Prostate gland (tissue), 2 donors: ENCODE measurements at regions not wholly inside any gene's neighbourhood (a gene's known extent, or its start where the extent isn't known, plus 50 kb on each side); places are given as distances from the start of the nearest gene placed in this dataset.

ENCODE experiments used
- DNase-seq: peaks from one replicate; pipeline ENCODE4 v3.0.0-alpha.2; 2019; ENCODE audit warnings: low spot score
- H3K27ac ChIP-seq, 2 donors: fragments of 200-600 bp; sonication (generic); 2 replicates each; pipeline ENCODE4 v1.5.1; 2017 to 2019
- H3K27me3 ChIP-seq: fragments of 200-600 bp; sonication (generic); replicated peaks from 2 replicates; pipeline ENCODE4 v1.5.1; 2019; ENCODE audit not compliant: insufficient read depth
- H3K36me3 ChIP-seq, 2 donors: fragments of 200-600 bp; sonication (generic); 1 replicate in 1 of 2; 2 replicates in 1 of 2; pipeline versions ENCODE4 v1.5.1 to v1.8.1; 2017 to 2019
- H3K4me1 ChIP-seq: fragments of 200-600 bp; sonication (generic); replicated peaks from 2 replicates; pipeline ENCODE4 v1.5.1; 2019
- H3K4me3 ChIP-seq, 2 donors: fragments of 200-600 bp; sonication (generic); 2 replicates each; pipeline ENCODE4 v1.5.1; 2017 to 2019
- H3K9me3 ChIP-seq: fragments of 200-600 bp; sonication (generic); 2 replicates; pipeline ENCODE4 v1.5.1; 2017
- CTCF ChIP-seq, 4 experiments: fragments of 200-600 bp in 2 of 4; fragments of 450-650 bp in 2 of 4; sonication (generic) in 2 of 4; IDR thresholded peaks; 1 replicate in 3 of 4; 2 replicates in 1 of 4; pipeline ENCODE4 v1.5.1; 2016 to 2019; ENCODE audit warnings: antibody characterized with exemption in 4 of 4, mild to moderate bottlenecking in 2 of 4, moderate library complexity in 2 of 4
- POLR2A ChIP-seq: fragments of 450-650 bp; IDR thresholded peaks from one replicate; pipeline ENCODE4 v1.6.1; 2016; ENCODE audit warnings: antibody characterized with exemption, mild to moderate bottlenecking
- POLR2AphosphoS5 ChIP-seq: sonication (generic); formaldehyde crosslinking; IDR thresholded peaks from one replicate; pipeline ENCODE4 v1.6.1; 2017; ENCODE audit warnings: antibody characterized with exemption
- WGBS: methylation state at CpG from one replicate; pipeline ENCODE4 v1.1.5; 2018; 5-methylcytosine and 5-hydroxymethylcytosine counted together
- intact Hi-C: fragments of 100-400 bp; cut with DNase I; formaldehyde crosslinking; loops from one replicate; pipeline ENCODE4 v1.14.2; 2022

DNA sequence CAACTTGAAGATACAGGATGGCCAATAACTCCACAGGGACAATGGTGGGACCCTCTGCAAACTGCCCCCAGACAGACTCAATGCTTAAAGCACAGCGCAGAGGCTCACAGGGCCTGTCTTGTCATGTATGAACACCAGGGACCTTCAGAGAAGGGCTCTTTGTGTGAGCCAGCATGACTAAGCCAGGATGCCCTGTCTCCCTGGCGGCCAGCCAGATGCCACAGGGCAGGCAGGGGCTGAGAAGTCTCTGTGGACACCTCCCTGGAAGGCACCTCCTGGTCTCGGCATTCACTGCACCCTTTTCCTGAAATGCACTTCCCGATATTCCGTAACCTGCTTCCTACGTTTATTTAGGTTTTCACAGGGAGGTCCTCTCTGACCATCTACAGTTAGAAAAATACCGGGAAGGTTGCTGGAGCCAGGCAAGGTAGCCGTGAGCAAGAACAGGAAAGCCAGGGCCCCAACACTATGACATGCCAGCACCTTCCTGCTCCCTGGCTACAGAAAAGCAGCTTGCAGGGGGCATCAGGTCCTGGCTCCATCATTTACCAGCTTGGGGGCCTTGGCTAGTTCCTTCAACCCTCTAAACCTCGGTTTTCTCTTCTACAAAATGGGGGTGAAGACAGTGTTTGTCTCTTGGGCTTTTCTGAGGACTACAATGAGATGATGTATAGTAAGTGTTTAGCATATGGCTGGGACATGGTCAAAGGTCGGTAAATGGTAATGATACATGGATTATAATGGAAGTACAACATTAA is 65.0 kb downstream of the PITPNM2 start:
- Histone ChIP-seq H3K4me3 (no peak overlapping the region), H3K27ac (no peak overlapping the region), H3K27me3 (no peaks in the 10 kb centered on the region), H3K4me1 (no peaks in the 10 kb centered on the region), H3K36me3 (no peaks in the 10 kb centered on the region), H3K9me3 (no peaks in the 10 kb centered on the region)
- no peak for DNase-seq
- intact Hi-C loops, result no loop called here
- 65% methylated on average over 10 of the region's 10 CpGs for WGBS
- TF ChIP-seq CTCF (IDR thresholded peaks at IDR 0.05) (no peak), POLR2A (no peak), POLR2AphosphoS5 (no peak)

- WGBS, result 89% methylated on average over 5 of the region's 5 CpGs
- no peak for DNase-seq
- no peaks in the 10 kb centered on the region for H3K27me3 ChIP-seq
- no peak overlapping the region for H3K4me3 ChIP-seq
- H3K4me1 ChIP-seq, result no peaks in the 10 kb centered on the region
- intact Hi-C loops, result no loop called here
- H3K36me3 ChIP-seq, result no peaks in the 10 kb centered on the region
- H3K9me3 ChIP-seq, result no peaks in the 10 kb centered on the region
- TF ChIP-seq POLR2AphosphoS5 (no peak), POLR2A (no peak), CTCF (IDR thresholded peaks at IDR 0.05) (no peak)
- no peak overlapping the region for H3K27ac ChIP-seq
Measured at GRCh38 chr12:123085066-123085465, 65.8 kb downstream of the PITPNM2 start.

DNA sequence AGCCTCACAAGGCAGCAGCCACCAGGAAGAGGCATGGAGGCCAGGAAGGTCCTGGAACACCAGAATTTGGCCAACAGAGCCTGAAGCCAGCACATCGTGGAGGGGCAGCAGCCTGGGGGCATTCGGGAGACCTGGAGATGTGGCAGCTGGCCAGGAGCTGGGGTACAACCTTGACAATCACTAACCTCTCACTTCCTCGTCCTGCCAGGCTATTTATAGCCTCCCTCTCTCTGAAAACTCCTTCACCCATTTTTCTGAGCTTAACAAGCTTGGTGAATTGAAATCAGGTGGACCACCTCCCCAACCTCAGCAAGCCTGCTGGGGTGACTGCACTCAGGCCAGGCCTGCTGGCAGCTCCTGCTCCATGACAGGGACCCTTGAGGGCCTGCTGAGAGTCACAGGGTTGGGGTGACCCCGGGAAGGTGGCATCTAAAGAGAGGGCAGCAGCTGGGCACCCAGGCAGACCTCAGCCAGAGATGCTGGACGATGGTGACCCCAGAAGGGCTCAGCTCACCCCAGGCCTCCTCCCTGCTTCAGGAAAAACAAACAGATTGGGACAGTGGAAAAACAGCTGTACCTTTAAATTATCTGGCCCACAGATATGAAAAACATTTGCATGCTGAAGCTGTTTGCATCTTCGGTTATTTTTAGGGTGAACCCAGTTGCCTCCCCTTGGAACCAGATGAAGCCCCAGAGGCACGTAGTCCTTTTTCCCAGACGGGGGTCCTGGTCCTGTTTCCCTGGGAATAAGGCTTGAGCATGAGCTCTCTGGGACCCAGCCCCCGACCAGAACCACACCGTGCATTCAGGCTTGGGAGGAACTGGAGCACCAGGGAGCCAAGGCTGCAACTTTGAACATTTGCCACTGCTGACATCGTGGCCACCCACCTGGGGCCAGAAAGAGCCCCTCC is 67.0 kb downstream of the PITPNM2 start:
- WGBS, result 65% methylated on average over 11 of the region's 11 CpGs
- no peak overlapping the region for H3K27ac ChIP-seq
- intact Hi-C loops, result no loop called here

DNA sequence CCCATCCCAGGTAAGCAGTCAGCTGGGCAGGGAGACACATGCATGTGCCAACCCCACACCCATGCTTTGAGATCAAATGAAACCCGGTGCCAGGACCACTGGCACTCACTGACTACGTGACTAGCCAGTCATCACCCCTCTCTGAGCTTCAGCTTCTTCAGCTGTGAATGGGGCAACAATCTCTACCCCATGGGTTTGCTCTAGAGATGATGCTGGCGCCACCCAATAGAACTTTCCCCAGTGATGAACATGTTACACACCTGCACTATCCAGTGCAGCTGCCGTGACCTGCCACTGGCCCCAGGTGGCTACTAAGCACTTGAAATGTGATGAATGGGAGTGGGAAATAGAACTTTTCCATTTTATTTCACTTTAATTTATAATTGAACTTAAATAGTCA is 70.3 kb downstream of the PITPNM2 start:
- intact Hi-C loops, result no loop called here
- DNase-seq, result no peak
- H3K4me3 ChIP-seq, result no peak overlapping the region
- no peaks in the 10 kb centered on the region for H3K9me3 ChIP-seq
- no peak overlapping the region for H3K27ac ChIP-seq
- no peaks in the 10 kb centered on the region for H3K36me3 ChIP-seq
- 100% methylated on average over 4 of the region's 4 CpGs for WGBS
- no peak for TF ChIP-seq POLR2A
- no peak for TF ChIP-seq CTCF (IDR thresholded peaks at IDR 0.05)
- TF ChIP-seq POLR2AphosphoS5, result no peak
- no peaks in the 10 kb centered on the region for H3K4me1 ChIP-seq
- H3K27me3 ChIP-seq, result no peaks in the 10 kb centered on the region

More for the DNA sequence above, 67.0 kb downstream of the PITPNM2 start:
- DNase-seq, result no peak
- Histone ChIP-seq H3K4me3 (no peak overlapping the region), H3K27me3 (no peaks in the 10 kb centered on the region), H3K4me1 (no peaks in the 10 kb centered on the region), H3K9me3 (no peaks in the 10 kb centered on the region), H3K36me3 (no peaks in the 10 kb centered on the region)
- TF ChIP-seq POLR2AphosphoS5 (no peak), CTCF (IDR thresholded peaks at IDR 0.05) (no peak), POLR2A (no peak)
